SK-N-SH (cell line): ENCODE measurements at regions not wholly inside any gene's neighbourhood (a gene's known extent, or its start where the extent isn't known, plus 50 kb on each side); places are given as distances from the start of the nearest gene placed in this dataset.

Experiments
- FOXM1 ChIP-seq: IDR thresholded peaks from 2 replicates; pipeline ENCODE4 v1.4.0; 2012; ENCODE audit warnings: low read depth, mild to moderate bottlenecking
- GATA2 ChIP-seq: sonication (generic); formaldehyde crosslinking; IDR thresholded peaks from 2 replicates; pipeline ENCODE4 v1.5.0; 2020; ENCODE audit warnings: mild to moderate bottlenecking, missing genetic modification reagents
- POLR2AphosphoS5 ChIP-seq: IDR thresholded peaks from 2 replicates; pipeline ENCODE4 v1.6.1; 2012; ENCODE audit warnings: low read depth, low read length
- RCOR1 ChIP-seq: fragments of 150-350 bp; IDR thresholded peaks from 2 replicates; pipeline ENCODE4 v1.6.1; 2017; ENCODE audit warnings: antibody characterized with exemption, low read length
- TF ChIP-seq, protein P1 (sequence below): fragments of 200-600 bp; sonication (generic); IDR thresholded peaks from 2 replicates; pipeline ENCODE4 v1.6.1; 2017; ENCODE audit warnings: antibody characterized with exemption, mild to moderate bottlenecking, moderate library complexity
- TF ChIP-seq, protein P2 (sequence below): IDR thresholded peaks from 2 replicates; pipeline ENCODE4 v1.6.1; 2012; ENCODE audit warnings: mild to moderate bottlenecking, low read depth, low read length, moderate library complexity
- TF ChIP-seq, protein P3 (sequence below): IDR thresholded peaks from 2 replicates; pipeline ENCODE4 v1.4.0; 2012; ENCODE audit warnings: low read depth, borderline replicate concordance

GRCh38 chr12:111180426-111181142 lies 188.3 kb downstream of the PHETA1 start:
- no peak for TF ChIP-seq GATA2
- TF ChIP-seq RCOR1 = no peak
- TF ChIP-seq, protein P1, sequence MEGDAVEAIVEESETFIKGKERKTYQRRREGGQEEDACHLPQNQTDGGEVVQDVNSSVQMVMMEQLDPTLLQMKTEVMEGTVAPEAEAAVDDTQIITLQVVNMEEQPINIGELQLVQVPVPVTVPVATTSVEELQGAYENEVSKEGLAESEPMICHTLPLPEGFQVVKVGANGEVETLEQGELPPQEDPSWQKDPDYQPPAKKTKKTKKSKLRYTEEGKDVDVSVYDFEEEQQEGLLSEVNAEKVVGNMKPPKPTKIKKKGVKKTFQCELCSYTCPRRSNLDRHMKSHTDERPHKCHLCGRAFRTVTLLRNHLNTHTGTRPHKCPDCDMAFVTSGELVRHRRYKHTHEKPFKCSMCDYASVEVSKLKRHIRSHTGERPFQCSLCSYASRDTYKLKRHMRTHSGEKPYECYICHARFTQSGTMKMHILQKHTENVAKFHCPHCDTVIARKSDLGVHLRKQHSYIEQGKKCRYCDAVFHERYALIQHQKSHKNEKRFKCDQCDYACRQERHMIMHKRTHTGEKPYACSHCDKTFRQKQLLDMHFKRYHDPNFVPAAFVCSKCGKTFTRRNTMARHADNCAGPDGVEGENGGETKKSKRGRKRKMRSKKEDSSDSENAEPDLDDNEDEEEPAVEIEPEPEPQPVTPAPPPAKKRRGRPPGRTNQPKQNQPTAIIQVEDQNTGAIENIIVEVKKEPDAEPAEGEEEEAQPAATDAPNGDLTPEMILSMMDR = no peak
- TF ChIP-seq POLR2AphosphoS5 = no peak
- TF ChIP-seq, protein P2, sequence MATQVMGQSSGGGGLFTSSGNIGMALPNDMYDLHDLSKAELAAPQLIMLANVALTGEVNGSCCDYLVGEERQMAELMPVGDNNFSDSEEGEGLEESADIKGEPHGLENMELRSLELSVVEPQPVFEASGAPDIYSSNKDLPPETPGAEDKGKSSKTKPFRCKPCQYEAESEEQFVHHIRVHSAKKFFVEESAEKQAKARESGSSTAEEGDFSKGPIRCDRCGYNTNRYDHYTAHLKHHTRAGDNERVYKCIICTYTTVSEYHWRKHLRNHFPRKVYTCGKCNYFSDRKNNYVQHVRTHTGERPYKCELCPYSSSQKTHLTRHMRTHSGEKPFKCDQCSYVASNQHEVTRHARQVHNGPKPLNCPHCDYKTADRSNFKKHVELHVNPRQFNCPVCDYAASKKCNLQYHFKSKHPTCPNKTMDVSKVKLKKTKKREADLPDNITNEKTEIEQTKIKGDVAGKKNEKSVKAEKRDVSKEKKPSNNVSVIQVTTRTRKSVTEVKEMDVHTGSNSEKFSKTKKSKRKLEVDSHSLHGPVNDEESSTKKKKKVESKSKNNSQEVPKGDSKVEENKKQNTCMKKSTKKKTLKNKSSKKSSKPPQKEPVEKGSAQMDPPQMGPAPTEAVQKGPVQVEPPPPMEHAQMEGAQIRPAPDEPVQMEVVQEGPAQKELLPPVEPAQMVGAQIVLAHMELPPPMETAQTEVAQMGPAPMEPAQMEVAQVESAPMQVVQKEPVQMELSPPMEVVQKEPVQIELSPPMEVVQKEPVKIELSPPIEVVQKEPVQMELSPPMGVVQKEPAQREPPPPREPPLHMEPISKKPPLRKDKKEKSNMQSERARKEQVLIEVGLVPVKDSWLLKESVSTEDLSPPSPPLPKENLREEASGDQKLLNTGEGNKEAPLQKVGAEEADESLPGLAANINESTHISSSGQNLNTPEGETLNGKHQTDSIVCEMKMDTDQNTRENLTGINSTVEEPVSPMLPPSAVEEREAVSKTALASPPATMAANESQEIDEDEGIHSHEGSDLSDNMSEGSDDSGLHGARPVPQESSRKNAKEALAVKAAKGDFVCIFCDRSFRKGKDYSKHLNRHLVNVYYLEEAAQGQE = no peak
- TF ChIP-seq FOXM1 = no peak
- TF ChIP-seq, protein P3, sequence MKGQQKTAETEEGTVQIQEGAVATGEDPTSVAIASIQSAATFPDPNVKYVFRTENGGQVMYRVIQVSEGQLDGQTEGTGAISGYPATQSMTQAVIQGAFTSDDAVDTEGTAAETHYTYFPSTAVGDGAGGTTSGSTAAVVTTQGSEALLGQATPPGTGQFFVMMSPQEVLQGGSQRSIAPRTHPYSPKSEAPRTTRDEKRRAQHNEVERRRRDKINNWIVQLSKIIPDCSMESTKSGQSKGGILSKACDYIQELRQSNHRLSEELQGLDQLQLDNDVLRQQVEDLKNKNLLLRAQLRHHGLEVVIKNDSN = no peak
